H9 (cell line): ENCODE measurements at regions not wholly inside any gene's neighbourhood (a gene's known extent, or its start where the extent isn't known, plus 50 kb on each side); places are given as distances from the start of the nearest gene placed in this dataset.

Source experiments
- DNase-seq: peaks from one replicate; pipeline ENCODE4 v3.0.0-alpha.2; 2017
- H2AFZ ChIP-seq: one replicate; pipeline ENCODE4 v1.6.1; 2013; ENCODE audit warnings: mild to moderate bottlenecking, low read length, control low read depth, moderate library complexity
- H2AK5ac ChIP-seq: 2 replicates; pipeline ENCODE4 v1.6.1; 2013; ENCODE audit warnings: low read length, control low read depth, mixed read lengths; ENCODE audit not compliant: insufficient read length
- H2BK120ac ChIP-seq: one replicate; pipeline ENCODE4 v1.6.1; 2013; ENCODE audit warnings: low read depth, mild to moderate bottlenecking, low read length, control low read depth, inconsistent platforms; ENCODE audit not compliant: poor library complexity, severe bottlenecking
- H2BK12ac ChIP-seq: 2 replicates; pipeline ENCODE4 v1.6.1; 2013; ENCODE audit warnings: low read length, control low read depth, mixed read lengths, low read depth; ENCODE audit not compliant: insufficient read length
- H2BK15ac ChIP-seq: 2 replicates; pipeline ENCODE4 v1.6.1; 2013; ENCODE audit warnings: low read depth, low read length, control low read depth
- H2BK20ac ChIP-seq: one replicate; pipeline ENCODE4 v1.6.1; 2013; ENCODE audit warnings: low read depth, mild to moderate bottlenecking, low read length, control low read depth, inconsistent platforms; ENCODE audit not compliant: poor library complexity, severe bottlenecking
- H2BK5ac ChIP-seq: 2 replicates; pipeline ENCODE4 v1.6.1; 2013; ENCODE audit warnings: low read length, control low read depth, mixed read lengths; ENCODE audit not compliant: insufficient read length
- H3K14ac ChIP-seq: 2 replicates; pipeline ENCODE4 v1.6.1; 2013; ENCODE audit warnings: low read length, control low read depth; ENCODE audit not compliant: insufficient read depth
- H3K18ac ChIP-seq: 2 replicates; pipeline ENCODE4 v1.6.1; 2013; ENCODE audit warnings: low read depth, mild to moderate bottlenecking, mixed read lengths, low read length, control low read depth; ENCODE audit not compliant: insufficient read length
- H3K23ac ChIP-seq: 2 replicates; pipeline ENCODE4 v1.6.1; 2013; ENCODE audit warnings: low read length, control low read depth, mixed read lengths, low read depth; ENCODE audit not compliant: insufficient read length
- H3K23me2 ChIP-seq: 2 replicates; pipeline ENCODE4 v1.6.1; 2013; ENCODE audit warnings: low read depth, mild to moderate bottlenecking, mixed read lengths, low read length, control low read depth; ENCODE audit not compliant: insufficient read length, poor library complexity, severe bottlenecking
- H3K27ac ChIP-seq: 2 replicates; pipeline ENCODE4 v1.5.1; 2013; ENCODE audit warnings: low read length, control low read depth, mixed read lengths, low read depth; ENCODE audit not compliant: insufficient read length
- H3K27me3 ChIP-seq: 2 replicates; pipeline ENCODE4 v1.6.1; 2013; ENCODE audit warnings: low read length, control low read depth, inconsistent platforms; ENCODE audit not compliant: insufficient read depth
- H3K4ac ChIP-seq: 2 replicates; pipeline ENCODE4 v1.6.1; 2013; ENCODE audit warnings: low read depth, mild to moderate bottlenecking, control low read depth, inconsistent platforms, low read length, moderate library complexity
- H3K4me1 ChIP-seq: 2 replicates; pipeline ENCODE4 v1.6.1; 2013; ENCODE audit warnings: low read length, control low read depth, inconsistent platforms; ENCODE audit not compliant: insufficient read depth
- H3K4me2 ChIP-seq: 2 replicates; pipeline ENCODE4 v1.6.1; 2013; ENCODE audit warnings: low read length, control low read depth, mixed read lengths; ENCODE audit not compliant: insufficient read length, insufficient read depth
- H3K56ac ChIP-seq: 2 replicates; pipeline ENCODE4 v1.6.1; 2013; ENCODE audit warnings: low read depth, mild to moderate bottlenecking, mixed read lengths, low read length, control low read depth; ENCODE audit not compliant: insufficient read length
- H3K79me1 ChIP-seq: 2 replicates; pipeline ENCODE4 v1.6.1; 2013; ENCODE audit warnings: low read depth, mild to moderate bottlenecking, moderate library complexity, low read length, control low read depth, inconsistent platforms; ENCODE audit not compliant: insufficient read depth, poor library complexity, severe bottlenecking
- H3K79me2 ChIP-seq: 2 replicates; pipeline ENCODE4 v1.6.1; 2013; ENCODE audit warnings: low read length, control low read depth, inconsistent platforms; ENCODE audit not compliant: insufficient read depth
- H3K9ac ChIP-seq: 2 replicates; pipeline ENCODE4 v1.6.1; 2013; ENCODE audit warnings: low read length, control low read depth, mixed read lengths; ENCODE audit not compliant: insufficient read length; ENCODE audit errors: extremely low read depth
- H3K9me3 ChIP-seq: one replicate; pipeline ENCODE4 v1.6.1; 2013; ENCODE audit warnings: low read depth, low read length, inconsistent platforms; ENCODE audit not compliant: control insufficient read depth
- H3T11ph ChIP-seq: one replicate; pipeline ENCODE4 v1.6.1; 2013; ENCODE audit warnings: mild to moderate bottlenecking, low read length, control low read depth, inconsistent platforms
- H4K20me1 ChIP-seq: one replicate; pipeline ENCODE4 v1.6.1; 2013; ENCODE audit not compliant: control insufficient read depth, insufficient read length, insufficient read depth
- H4K5ac ChIP-seq: 2 replicates; pipeline ENCODE4 v1.6.1; 2013; ENCODE audit warnings: low read depth, mild to moderate bottlenecking, mixed read lengths, low read length, control low read depth; ENCODE audit not compliant: insufficient read length
- H4K8ac ChIP-seq: replicated peaks from 2 replicates; pipeline ENCODE4 v1.6.1; 2013; ENCODE audit warnings: low read length, control low read depth, mixed read lengths, low read depth; ENCODE audit not compliant: insufficient read length
- H4K91ac ChIP-seq: 2 replicates; pipeline ENCODE4 v1.6.1; 2013; ENCODE audit warnings: low read depth, mild to moderate bottlenecking, moderate library complexity, mixed read lengths, low read length, control low read depth; ENCODE audit not compliant: insufficient read length
- H3K27ac Mint-ChIP-seq, 3 experiments: 2 replicates in 2 of 3; 3 replicates in 1 of 3; pipeline ENCODE4 v1.8.0; 2020 to 2021; ENCODE audit warnings: mixed read lengths in 3 of 3, mild to moderate bottlenecking in 1 of 3, moderate library complexity in 1 of 3
- H3K27me3 Mint-ChIP-seq: 2 replicates; pipeline ENCODE4 v1.8.0; 2021; ENCODE audit warnings: low read depth, mild to moderate bottlenecking, moderate library complexity, mixed read lengths
- H3K36me3 Mint-ChIP-seq, 3 experiments: 2 replicates in 2 of 3; 3 replicates in 1 of 3; pipeline ENCODE4 v1.8.0; 2020 to 2021; ENCODE audit warnings: low read depth in 3 of 3, mixed read lengths in 3 of 3; ENCODE audit not compliant: insufficient read depth in 1 of 3
- H3K4me1 Mint-ChIP-seq, 2 experiments: 2 replicates each; pipeline ENCODE4 v1.8.0; 2020; ENCODE audit warnings: mixed read lengths in 2 of 2
- H3K4me3 Mint-ChIP-seq, 2 experiments: 2 replicates in 1 of 2; 3 replicates in 1 of 2; pipeline ENCODE4 v1.8.0; 2020 to 2021; ENCODE audit warnings: mild to moderate bottlenecking in 2 of 2, mixed read lengths in 2 of 2, moderate library complexity in 1 of 2
- H3K9me3 Mint-ChIP-seq, 2 experiments: 2 replicates in 1 of 2; 3 replicates in 1 of 2; pipeline ENCODE4 v1.8.0; 2020; ENCODE audit warnings: mild to moderate bottlenecking in 2 of 2, mixed read lengths in 2 of 2, moderate library complexity in 1 of 2
- CTCF ChIP-seq: fragments of 200-600 bp; sonication (generic); conservative IDR thresholded peaks from 3 replicates; pipeline ENCODE4 v1.8.0; 2021; ENCODE audit warnings: antibody characterized with exemption, mild to moderate bottlenecking
- WGBS: extraction: QIAGEN DNeasy Blood & Tissue Kit; methylation state at CpG from one replicate; pipeline ENCODE4 v1.1.7; 2013; ENCODE audit warnings: missing lambda C conversion rate, low lambda C conversion rate, mixed read lengths; ENCODE audit not compliant: insufficient read length; ENCODE audit errors: extremely low coverage; 5-methylcytosine and 5-hydroxymethylcytosine counted together

GRCh38 chr3:89974903-89975519 lies 867.6 kb downstream of the EPHA3 start:
- no peaks in the 10 kb centered on the region for H3K9me3 ChIP-seq
- no peak overlapping the region for H3K4me3 Mint-ChIP-seq
- H4K91ac ChIP-seq = no peak overlapping the region
- H3K18ac ChIP-seq = no peak overlapping the region
- peaks cover 2% of the 10 kb centered on the region; the same call in 1 of the 2 replicates for H3K27me3 Mint-ChIP-seq
- no peak overlapping the region for H3K4ac ChIP-seq
- no peaks in the 10 kb centered on the region for H3K23me2 ChIP-seq
- no peaks in the 10 kb centered on the region for H3K4me1 Mint-ChIP-seq
- H4K8ac ChIP-seq = no peak overlapping the region
- H3K36me3 Mint-ChIP-seq = no peaks in the 10 kb centered on the region
- no peak overlapping the region for H3K14ac ChIP-seq
- no peak overlapping the region for H3K9ac ChIP-seq
- no peak overlapping the region for H2BK20ac ChIP-seq
- no peaks in the 10 kb centered on the region for H3K9me3 Mint-ChIP-seq
- no peak for DNase-seq
- H3K4me1 ChIP-seq = no peaks in the 10 kb centered on the region
- no peaks in the 10 kb centered on the region for H3K79me1 ChIP-seq
- H2BK120ac ChIP-seq = no peak overlapping the region
- no peak overlapping the region for H2BK15ac ChIP-seq
- no peaks in the 10 kb centered on the region for H3K27me3 ChIP-seq
- no CpG with 5 or more reads among the region's 5 CpGs for WGBS
- no peak overlapping the region for H2BK5ac ChIP-seq
- H3T11ph ChIP-seq = no peak overlapping the region
- H3K27ac ChIP-seq = no peak overlapping the region
- no peak overlapping the region for H2AFZ ChIP-seq
- no peak for TF ChIP-seq CTCF
- no peak overlapping the region for H4K5ac ChIP-seq
- no peaks in the 10 kb centered on the region for H3K79me2 ChIP-seq
- H4K20me1 ChIP-seq = no peaks in the 10 kb centered on the region
- no peak overlapping the region for H2AK5ac ChIP-seq
- no peak overlapping the region for H3K4me2 ChIP-seq
- H3K56ac ChIP-seq = no peak overlapping the region
- H3K23ac ChIP-seq = no peak overlapping the region
- no peak overlapping the region for H3K27ac Mint-ChIP-seq
- H2BK12ac ChIP-seq = no peak overlapping the region
